ENCODE measurements at regions not wholly inside any gene's neighbourhood (a gene's known extent, or its start where the extent isn't known, plus 50 kb on each side); places are given as distances from the start of the nearest gene placed in this dataset.

DNA sequence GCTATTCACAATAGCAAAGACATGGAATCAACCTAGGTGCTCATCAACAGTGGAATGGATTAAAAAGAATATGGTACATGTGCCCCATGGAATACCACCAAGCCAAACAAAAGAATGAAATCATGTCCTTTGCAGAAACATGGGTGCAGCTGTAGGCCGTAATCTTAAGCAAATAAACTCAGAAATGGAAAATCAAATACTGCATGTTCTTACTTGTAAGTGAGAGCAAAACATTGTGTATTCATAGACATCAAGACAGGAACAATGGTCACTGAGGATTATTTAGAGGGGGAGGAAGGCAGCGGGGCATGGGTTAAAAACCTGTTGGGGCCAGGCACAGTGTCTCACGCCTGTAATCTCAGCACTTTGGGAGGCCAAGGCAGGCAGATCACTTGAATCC, 304.7 kb upstream of the ROBO2 start:
- TF ChIP-seq, protein P1, sequence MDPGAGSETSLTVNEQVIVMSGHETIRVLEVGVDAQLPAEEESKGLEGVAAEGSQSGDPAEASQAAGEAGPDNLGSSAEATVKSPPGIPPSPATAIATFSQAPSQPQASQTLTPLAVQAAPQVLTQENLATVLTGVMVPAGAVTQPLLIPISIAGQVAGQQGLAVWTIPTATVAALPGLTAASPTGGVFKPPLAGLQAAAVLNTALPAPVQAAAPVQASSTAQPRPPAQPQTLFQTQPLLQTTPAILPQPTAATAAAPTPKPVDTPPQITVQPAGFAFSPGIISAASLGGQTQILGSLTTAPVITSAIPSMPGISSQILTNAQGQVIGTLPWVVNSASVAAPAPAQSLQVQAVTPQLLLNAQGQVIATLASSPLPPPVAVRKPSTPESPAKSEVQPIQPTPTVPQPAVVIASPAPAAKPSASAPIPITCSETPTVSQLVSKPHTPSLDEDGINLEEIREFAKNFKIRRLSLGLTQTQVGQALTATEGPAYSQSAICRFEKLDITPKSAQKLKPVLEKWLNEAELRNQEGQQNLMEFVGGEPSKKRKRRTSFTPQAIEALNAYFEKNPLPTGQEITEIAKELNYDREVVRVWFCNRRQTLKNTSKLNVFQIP (CRISPR knock-in tag; IDR thresholded peaks at IDR 0.05; ENCODE audit: borderline replicate concordance, low read depth): no peak
- TF ChIP-seq, protein P2, sequence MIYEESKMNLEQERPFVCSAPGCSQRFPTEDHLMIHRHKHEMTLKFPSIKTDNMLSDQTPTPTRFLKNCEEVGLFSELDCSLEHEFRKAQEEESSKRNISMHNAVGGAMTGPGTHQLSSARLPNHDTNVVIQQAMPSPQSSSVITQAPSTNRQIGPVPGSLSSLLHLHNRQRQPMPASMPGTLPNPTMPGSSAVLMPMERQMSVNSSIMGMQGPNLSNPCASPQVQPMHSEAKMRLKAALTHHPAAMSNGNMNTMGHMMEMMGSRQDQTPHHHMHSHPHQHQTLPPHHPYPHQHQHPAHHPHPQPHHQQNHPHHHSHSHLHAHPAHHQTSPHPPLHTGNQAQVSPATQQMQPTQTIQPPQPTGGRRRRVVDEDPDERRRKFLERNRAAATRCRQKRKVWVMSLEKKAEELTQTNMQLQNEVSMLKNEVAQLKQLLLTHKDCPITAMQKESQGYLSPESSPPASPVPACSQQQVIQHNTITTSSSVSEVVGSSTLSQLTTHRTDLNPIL (CRISPR knock-in tag; IDR thresholded peaks at IDR 0.05; ENCODE audit: low read depth): no peak
- TF ChIP-seq ZNF70 (CRISPR knock-in tag; IDR thresholded peaks at IDR 0.05): no peak
- TF ChIP-seq TCF4 (CRISPR knock-in tag; IDR thresholded peaks at IDR 0.05; ENCODE audit: borderline replicate concordance): no peak
- TF ChIP-seq ZNF8 (CRISPR knock-in tag; IDR thresholded peaks at IDR 0.05): no peak
- ATAC-seq: no peak

DNA sequence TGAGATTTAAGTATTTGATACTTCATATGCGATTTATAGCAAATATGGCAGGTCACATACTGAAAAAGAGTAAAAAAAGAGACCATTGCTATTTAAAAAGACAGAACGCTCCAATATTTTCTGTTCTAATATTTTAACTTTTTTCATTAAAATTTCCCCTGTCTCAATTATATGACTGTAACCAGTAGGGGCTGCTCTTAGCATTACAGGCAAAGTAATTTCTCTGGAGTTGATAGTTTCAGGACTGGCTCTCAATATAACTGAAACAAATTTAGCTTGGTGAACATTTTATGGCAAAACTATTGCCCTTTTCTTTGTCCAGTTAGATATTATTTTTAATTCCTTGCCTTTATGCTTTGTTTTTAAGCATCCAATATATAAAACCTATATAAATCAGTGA, 286.3 kb upstream of the ROBO2 start:
- ATAC-seq: no peak
- TF ChIP-seq ZNF565 (CRISPR knock-in tag; conservative IDR thresholded peaks at IDR 0.05; ENCODE audit: low read depth) (no peak), ISL1 (CRISPR knock-in tag; IDR thresholded peaks at IDR 0.05) (no peak), GLIS3 (CRISPR knock-in tag; IDR thresholded peaks at IDR 0.05) (no peak), PPARA (CRISPR knock-in tag; IDR thresholded peaks at IDR 0.05; ENCODE audit: borderline replicate concordance) (no peak), RARB (CRISPR knock-in tag; IDR thresholded peaks at IDR 0.05) (no peak), ZFP3 (CRISPR knock-in tag; IDR thresholded peaks at IDR 0.05) (no peak), ZC3H10 (CRISPR knock-in tag; IDR thresholded peaks at IDR 0.05) (no peak), ARNTL (CRISPR knock-in tag; IDR thresholded peaks at IDR 0.05; ENCODE audit: borderline replicate concordance, low read depth) (no peak)
- TF ChIP-seq, protein P3, sequence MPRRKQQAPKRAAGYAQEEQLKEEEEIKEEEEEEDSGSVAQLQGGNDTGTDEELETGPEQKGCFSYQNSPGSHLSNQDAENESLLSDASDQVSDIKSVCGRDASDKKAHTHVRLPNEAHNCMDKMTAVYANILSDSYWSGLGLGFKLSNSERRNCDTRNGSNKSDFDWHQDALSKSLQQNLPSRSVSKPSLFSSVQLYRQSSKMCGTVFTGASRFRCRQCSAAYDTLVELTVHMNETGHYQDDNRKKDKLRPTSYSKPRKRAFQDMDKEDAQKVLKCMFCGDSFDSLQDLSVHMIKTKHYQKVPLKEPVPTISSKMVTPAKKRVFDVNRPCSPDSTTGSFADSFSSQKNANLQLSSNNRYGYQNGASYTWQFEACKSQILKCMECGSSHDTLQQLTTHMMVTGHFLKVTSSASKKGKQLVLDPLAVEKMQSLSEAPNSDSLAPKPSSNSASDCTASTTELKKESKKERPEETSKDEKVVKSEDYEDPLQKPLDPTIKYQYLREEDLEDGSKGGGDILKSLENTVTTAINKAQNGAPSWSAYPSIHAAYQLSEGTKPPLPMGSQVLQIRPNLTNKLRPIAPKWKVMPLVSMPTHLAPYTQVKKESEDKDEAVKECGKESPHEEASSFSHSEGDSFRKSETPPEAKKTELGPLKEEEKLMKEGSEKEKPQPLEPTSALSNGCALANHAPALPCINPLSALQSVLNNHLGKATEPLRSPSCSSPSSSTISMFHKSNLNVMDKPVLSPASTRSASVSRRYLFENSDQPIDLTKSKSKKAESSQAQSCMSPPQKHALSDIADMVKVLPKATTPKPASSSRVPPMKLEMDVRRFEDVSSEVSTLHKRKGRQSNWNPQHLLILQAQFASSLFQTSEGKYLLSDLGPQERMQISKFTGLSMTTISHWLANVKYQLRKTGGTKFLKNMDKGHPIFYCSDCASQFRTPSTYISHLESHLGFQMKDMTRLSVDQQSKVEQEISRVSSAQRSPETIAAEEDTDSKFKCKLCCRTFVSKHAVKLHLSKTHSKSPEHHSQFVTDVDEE (CRISPR knock-in tag; IDR thresholded peaks at IDR 0.05): no peak
- TF ChIP-seq, protein P2 (CRISPR knock-in tag; IDR thresholded peaks at IDR 0.05; ENCODE audit: low read depth): no peak

DNA sequence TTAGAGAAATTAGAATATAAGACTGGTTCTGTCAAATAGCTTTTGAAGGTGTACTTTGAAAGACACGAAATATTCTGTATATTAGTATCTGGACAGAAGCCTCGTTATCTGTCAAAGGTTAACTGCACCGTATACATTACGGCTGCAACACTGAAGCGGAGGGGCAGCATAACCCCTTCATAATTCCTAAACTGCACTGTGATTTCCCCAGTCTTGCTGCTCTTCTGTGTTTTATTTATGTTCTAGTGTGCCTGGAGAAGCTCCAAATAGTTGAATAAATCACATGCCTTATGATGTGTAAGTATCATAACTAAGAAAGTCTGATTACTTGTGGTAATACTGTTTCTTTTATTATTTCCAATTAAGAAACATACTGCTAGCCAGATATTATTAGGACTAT, 285.7 kb upstream of the ROBO2 start:
- TF ChIP-seq PPARA (CRISPR knock-in tag; IDR thresholded peaks at IDR 0.05; ENCODE audit: borderline replicate concordance) (no peak), ARNTL (CRISPR knock-in tag; IDR thresholded peaks at IDR 0.05; ENCODE audit: borderline replicate concordance, low read depth) (no peak), OSR1 (CRISPR knock-in tag; IDR thresholded peaks at IDR 0.05) (no peak), ISL1 (CRISPR knock-in tag; IDR thresholded peaks at IDR 0.05) (no peak), CSDC2 (CRISPR knock-in tag; IDR thresholded peaks at IDR 0.05) (no peak), ZNF70 (CRISPR knock-in tag; IDR thresholded peaks at IDR 0.05) (no peak), ZFP3 (CRISPR knock-in tag; IDR thresholded peaks at IDR 0.05) (no peak), RARB (CRISPR knock-in tag; IDR thresholded peaks at IDR 0.05) (no peak), GLIS3 (CRISPR knock-in tag; IDR thresholded peaks at IDR 0.05) (no peak), SNAI2 (CRISPR knock-in tag; IDR thresholded peaks at IDR 0.05) (no peak), TOX (CRISPR knock-in tag; IDR thresholded peaks at IDR 0.05; ENCODE audit: borderline replicate concordance) (no peak), BACH2 (CRISPR knock-in tag; IDR thresholded peaks at IDR 0.05; ENCODE audit: borderline replicate concordance) (no peak), ZNF8 (CRISPR knock-in tag; IDR thresholded peaks at IDR 0.05) (no peak), ZNF565 (CRISPR knock-in tag; conservative IDR thresholded peaks at IDR 0.05; ENCODE audit: low read depth) (no peak)
- TF ChIP-seq, protein P1 (CRISPR knock-in tag; IDR thresholded peaks at IDR 0.05; ENCODE audit: borderline replicate concordance, low read depth): no peak
- TF ChIP-seq, protein P4, sequence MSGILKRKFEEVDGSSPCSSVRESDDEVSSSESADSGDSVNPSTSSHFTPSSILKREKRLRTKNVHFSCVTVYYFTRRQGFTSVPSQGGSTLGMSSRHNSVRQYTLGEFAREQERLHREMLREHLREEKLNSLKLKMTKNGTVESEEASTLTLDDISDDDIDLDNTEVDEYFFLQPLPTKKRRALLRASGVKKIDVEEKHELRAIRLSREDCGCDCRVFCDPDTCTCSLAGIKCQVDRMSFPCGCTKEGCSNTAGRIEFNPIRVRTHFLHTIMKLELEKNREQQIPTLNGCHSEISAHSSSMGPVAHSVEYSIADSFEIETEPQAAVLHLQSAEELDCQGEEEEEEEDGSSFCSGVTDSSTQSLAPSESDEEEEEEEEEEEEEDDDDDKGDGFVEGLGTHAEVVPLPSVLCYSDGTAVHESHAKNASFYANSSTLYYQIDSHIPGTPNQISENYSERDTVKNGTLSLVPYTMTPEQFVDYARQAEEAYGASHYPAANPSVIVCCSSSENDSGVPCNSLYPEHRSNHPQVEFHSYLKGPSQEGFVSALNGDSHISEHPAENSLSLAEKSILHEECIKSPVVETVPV (CRISPR knock-in tag; IDR thresholded peaks at IDR 0.05): no peak
- TF ChIP-seq, protein P5, sequence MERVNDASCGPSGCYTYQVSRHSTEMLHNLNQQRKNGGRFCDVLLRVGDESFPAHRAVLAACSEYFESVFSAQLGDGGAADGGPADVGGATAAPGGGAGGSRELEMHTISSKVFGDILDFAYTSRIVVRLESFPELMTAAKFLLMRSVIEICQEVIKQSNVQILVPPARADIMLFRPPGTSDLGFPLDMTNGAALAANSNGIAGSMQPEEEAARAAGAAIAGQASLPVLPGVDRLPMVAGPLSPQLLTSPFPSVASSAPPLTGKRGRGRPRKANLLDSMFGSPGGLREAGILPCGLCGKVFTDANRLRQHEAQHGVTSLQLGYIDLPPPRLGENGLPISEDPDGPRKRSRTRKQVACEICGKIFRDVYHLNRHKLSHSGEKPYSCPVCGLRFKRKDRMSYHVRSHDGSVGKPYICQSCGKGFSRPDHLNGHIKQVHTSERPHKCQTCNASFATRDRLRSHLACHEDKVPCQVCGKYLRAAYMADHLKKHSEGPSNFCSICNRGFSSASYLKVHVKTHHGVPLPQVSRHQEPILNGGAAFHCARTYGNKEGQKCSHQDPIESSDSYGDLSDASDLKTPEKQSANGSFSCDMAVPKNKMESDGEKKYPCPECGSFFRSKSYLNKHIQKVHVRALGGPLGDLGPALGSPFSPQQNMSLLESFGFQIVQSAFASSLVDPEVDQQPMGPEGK (CRISPR knock-in tag; IDR thresholded peaks at IDR 0.05; ENCODE audit: borderline replicate concordance): no peak
- TF ChIP-seq, protein P2 (CRISPR knock-in tag; IDR thresholded peaks at IDR 0.05; ENCODE audit: low read depth): no peak
- no peak for ATAC-seq

Measured in SK-N-SH treated with all-trans-retinoic acid at 6 μM for 48 hours (cell line).